Adrenal gland (tissue), 9 donors: ENCODE measurements at regions not wholly inside any gene's neighbourhood (a gene's known extent, or its start where the extent isn't known, plus 50 kb on each side); places are given as distances from the start of the nearest gene placed in this dataset.

ENCODE experiments used
- DNase-seq, 7 donors: peaks; one replicate each; pipeline ENCODE4 v3.0.0-alpha.2; 2019 to 2020
- H3K27ac ChIP-seq, 5 donors: fragments of 200-600 bp; sonication (generic) in 4 of 5; 1 replicate in 3 of 5; 2 replicates in 2 of 5; pipeline versions ENCODE4 v1.5.1 to v1.8.0; 2016 to 2020; ENCODE audit warnings: mild to moderate bottlenecking in 1 of 5
- H3K27me3 ChIP-seq: fragments of 200-600 bp; 2 replicates; pipeline ENCODE4 v1.8.0; 2021
- H3K36me3 ChIP-seq, 2 donors: fragments of 200-600 bp; replicated peaks in 1 of 2; 1 replicate in 1 of 2; 2 replicates in 1 of 2; pipeline versions ENCODE4 v1.5.1 to v1.8.0; 2018 to 2022
- H3K4me1 ChIP-seq, 2 donors: fragments of 200-600 bp; replicated peaks in 1 of 2; 1 replicate in 1 of 2; 2 replicates in 1 of 2; pipeline versions ENCODE4 v1.5.1 to v1.8.0; 2018 to 2021
- H3K4me3 ChIP-seq, 4 donors: fragments of 200-600 bp; sonication (generic) in 3 of 4; one replicate each; pipeline ENCODE4 v1.5.1; 2016 to 2018
- H3K9me3 ChIP-seq, 3 donors: fragments of 200-600 bp; sonication (generic) in 1 of 3; replicated peaks in 1 of 3; 1 replicate in 2 of 3; 2 replicates in 1 of 3; pipeline versions ENCODE4 v1.5.1 to v1.8.0; 2016 to 2021
- POLR2A ChIP-seq, 2 donors: fragments of 450-650 bp; IDR thresholded peaks; one replicate each; pipeline ENCODE4 v1.6.1; 2017; ENCODE audit warnings: antibody characterized with exemption in 2 of 2, mild to moderate bottlenecking in 2 of 2, moderate library complexity in 1 of 2
- WGBS, 4 donors: extraction: QIAGEN DNeasy Blood & Tissue Kit in 2 of 4; methylation state at CpG; one replicate each; pipeline versions ENCODE4 v1.1.5 to v1.1.7; 2013 to 2017; 5-methylcytosine and 5-hydroxymethylcytosine counted together
- intact Hi-C, 2 donors: fragments of 100-400 bp; cut with DNase I; formaldehyde crosslinking; loops; one replicate each; pipeline versions ENCODE4 v1.14.1 to v1.15.0; 2022 to 2023
- TF ChIP-seq, protein P1 (sequence below), 6 experiments: fragments of 450-650 bp in 4 of 6; fragments of 200-600 bp in 2 of 6; sonication (generic) in 1 of 6; IDR thresholded peaks; 1 replicate in 5 of 6; 2 replicates in 1 of 6; pipeline versions ENCODE4 v1.5.1 to v1.8.0; 2016 to 2021; ENCODE audit warnings: antibody characterized with exemption in 6 of 6, mild to moderate bottlenecking in 2 of 6, moderate library complexity in 1 of 6
- donor health status: healthy with polysubstance abuse.
- donor health status: Bipolar disorder and iron deficiency.
- donor health status: DM: yes; HTN: yes; CAD: no.
- donor health status: DM: no; HTN: no; CAD: no.
- donor health status: DM: no; HTN: no; CAD: no.

GRCh38 chr3:64360280-64360679 is 135.0 kb upstream of the PRICKLE2 start:
- no peaks in the 10 kb centered on the region for H3K36me3 ChIP-seq
- no peak for DNase-seq
- H3K4me3 ChIP-seq, result no peak overlapping the region
- no peak overlapping the region for H3K27ac ChIP-seq
- intact Hi-C loops, result no loop called here
- H3K4me1 ChIP-seq, result peaks cover 0 to 9% of the 10 kb centered on the region in 2 donors
- no peaks in the 10 kb centered on the region for H3K27me3 ChIP-seq
- no peaks in the 10 kb centered on the region for H3K9me3 ChIP-seq
- no peak for TF ChIP-seq POLR2A (IDR thresholded peaks at IDR 0.05)
- TF ChIP-seq, protein P1, sequence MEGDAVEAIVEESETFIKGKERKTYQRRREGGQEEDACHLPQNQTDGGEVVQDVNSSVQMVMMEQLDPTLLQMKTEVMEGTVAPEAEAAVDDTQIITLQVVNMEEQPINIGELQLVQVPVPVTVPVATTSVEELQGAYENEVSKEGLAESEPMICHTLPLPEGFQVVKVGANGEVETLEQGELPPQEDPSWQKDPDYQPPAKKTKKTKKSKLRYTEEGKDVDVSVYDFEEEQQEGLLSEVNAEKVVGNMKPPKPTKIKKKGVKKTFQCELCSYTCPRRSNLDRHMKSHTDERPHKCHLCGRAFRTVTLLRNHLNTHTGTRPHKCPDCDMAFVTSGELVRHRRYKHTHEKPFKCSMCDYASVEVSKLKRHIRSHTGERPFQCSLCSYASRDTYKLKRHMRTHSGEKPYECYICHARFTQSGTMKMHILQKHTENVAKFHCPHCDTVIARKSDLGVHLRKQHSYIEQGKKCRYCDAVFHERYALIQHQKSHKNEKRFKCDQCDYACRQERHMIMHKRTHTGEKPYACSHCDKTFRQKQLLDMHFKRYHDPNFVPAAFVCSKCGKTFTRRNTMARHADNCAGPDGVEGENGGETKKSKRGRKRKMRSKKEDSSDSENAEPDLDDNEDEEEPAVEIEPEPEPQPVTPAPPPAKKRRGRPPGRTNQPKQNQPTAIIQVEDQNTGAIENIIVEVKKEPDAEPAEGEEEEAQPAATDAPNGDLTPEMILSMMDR (IDR thresholded peaks at IDR 0.05), result no peak
- 89 to 94% (median 91%) methylated on average over 6 of the region's 6 CpGs for WGBS, 4 donors

DNA sequence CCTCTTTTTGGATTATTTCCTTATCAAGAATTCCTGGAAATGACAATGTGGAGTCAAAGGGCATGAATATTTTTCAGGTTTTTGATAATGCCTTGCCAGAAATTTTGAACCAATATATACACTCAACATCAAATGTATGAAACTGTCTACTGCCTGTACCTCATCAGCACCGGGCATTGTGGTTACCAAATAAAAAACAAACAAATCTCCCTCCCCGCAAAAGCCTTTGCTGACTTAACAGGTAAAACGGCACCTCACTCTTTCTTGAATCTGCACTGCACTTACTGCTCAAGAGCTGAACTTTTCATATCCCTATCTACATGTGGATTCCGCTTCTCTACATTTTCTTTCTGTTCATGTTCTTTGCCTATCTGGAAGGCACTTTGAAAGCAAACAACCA is 134.5 kb upstream of the PRICKLE2 start:
- no peak overlapping the region for H3K27ac ChIP-seq
- WGBS, 4 donors, result 82 to 90% (median 86%) methylated on average over 4 of the region's 4 CpGs
- peaks cover 0 to 10% of the 10 kb centered on the region in 2 donors for H3K4me1 ChIP-seq
- no peak for TF ChIP-seq POLR2A (IDR thresholded peaks at IDR 0.05)
- TF ChIP-seq, protein P1 (IDR thresholded peaks at IDR 0.05), result no peak
- intact Hi-C loops, result no loop called here
- H3K36me3 ChIP-seq, result no peaks in the 10 kb centered on the region
- no peaks in the 10 kb centered on the region for H3K9me3 ChIP-seq
- H3K4me3 ChIP-seq, result no peak overlapping the region
- H3K27me3 ChIP-seq, result no peaks in the 10 kb centered on the region
- DNase-seq, result no peak

DNA sequence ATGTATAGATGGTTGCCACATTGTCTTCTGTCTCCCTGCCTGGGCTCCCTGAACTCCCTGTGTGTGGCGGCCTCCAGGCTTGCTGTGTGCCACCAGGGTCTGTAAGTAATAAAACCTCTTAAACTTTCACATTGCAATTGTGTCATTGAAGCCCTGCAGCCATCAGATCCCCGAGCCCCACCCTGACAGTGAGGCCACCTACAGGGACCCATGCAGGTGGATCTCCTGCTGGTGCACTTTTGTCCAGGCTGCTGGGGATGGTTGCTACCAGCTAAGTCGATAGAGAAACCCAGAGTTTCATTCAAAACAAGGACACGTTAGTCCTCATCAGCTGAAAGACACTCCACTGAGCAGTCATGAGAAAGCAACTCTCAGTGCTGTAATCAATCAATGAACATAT is 133.6 kb upstream of the PRICKLE2 start:
- TF ChIP-seq, protein P1 (IDR thresholded peaks at IDR 0.05), result no peak
- TF ChIP-seq POLR2A (IDR thresholded peaks at IDR 0.05), result no peak
- no peaks in the 10 kb centered on the region for H3K36me3 ChIP-seq
- no peak for DNase-seq
- no peak overlapping the region for H3K4me3 ChIP-seq
- no peaks in the 10 kb centered on the region for H3K9me3 ChIP-seq
- no peak overlapping the region for H3K27ac ChIP-seq
- no peaks in the 10 kb centered on the region for H3K27me3 ChIP-seq
- intact Hi-C loops, result no loop called here
- peaks cover 0 to 10% of the 10 kb centered on the region in 2 donors for H3K4me1 ChIP-seq
- WGBS, 4 donors, result 76 to 82% (median 79%) methylated on average over 3 to 4 of the region's 4 CpGs

DNA sequence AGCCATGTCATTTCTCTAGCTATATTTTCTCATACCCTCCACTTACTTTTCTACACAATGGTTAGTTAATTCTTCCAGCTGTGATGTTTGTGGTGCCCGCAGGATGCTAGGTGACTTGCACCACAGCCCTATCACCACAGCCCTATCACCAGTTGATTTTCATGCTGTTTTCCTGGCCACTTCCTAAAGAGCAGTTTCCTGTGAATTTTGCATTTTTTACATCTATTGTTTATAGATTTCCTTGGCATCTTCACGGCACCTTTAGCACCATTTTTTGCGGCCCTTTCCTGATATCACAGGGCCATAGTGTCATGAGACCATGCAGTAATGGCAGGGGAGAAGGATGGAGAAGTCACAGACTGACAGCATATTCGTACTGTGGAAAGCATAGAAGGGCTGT is 132.9 kb upstream of the PRICKLE2 start:
- H3K27me3 ChIP-seq, result no peaks in the 10 kb centered on the region
- H3K4me1 ChIP-seq, result peaks cover 0 to 10% of the 10 kb centered on the region in 2 donors
- no peaks in the 10 kb centered on the region for H3K9me3 ChIP-seq
- no peak for DNase-seq
- no peaks in the 10 kb centered on the region for H3K36me3 ChIP-seq
- no peak overlapping the region for H3K4me3 ChIP-seq
- 67 to 80% (median 72%) methylated on average over 4 of the region's 4 CpGs for WGBS, 4 donors
- H3K27ac ChIP-seq, result no peak overlapping the region
- TF ChIP-seq POLR2A (IDR thresholded peaks at IDR 0.05), result no peak
- TF ChIP-seq, protein P1 (IDR thresholded peaks at IDR 0.05), result no peak
- intact Hi-C loops, result no loop called here
